AG10803 (cell line): ENCODE measurements at regions not wholly inside any gene's neighbourhood (a gene's known extent, or its start where the extent isn't known, plus 50 kb on each side); places are given as distances from the start of the nearest gene placed in this dataset.
A peak's percentile ranks its signal among the peaks of the same experiment; 100 is the strongest.

Source experiments
- DNase-seq: peaks from one replicate; pipeline ENCODE4 v3.0.0; 2010; ENCODE audit warnings: low read depth
- H3K4me3 ChIP-seq: 2 replicates; pipeline ENCODE4 v1.5.1; 2011; ENCODE audit warnings: mild to moderate bottlenecking, low read length, control low read depth
- CTCF ChIP-seq: conservative IDR thresholded peaks from 2 replicates; pipeline ENCODE4 v1.5.1; 2011; ENCODE audit warnings: mild to moderate bottlenecking, low read length, control low read depth, inconsistent platforms

- no peak for TF ChIP-seq CTCF
- no peak overlapping the region for H3K4me3 ChIP-seq
- peak; percentile 0 for DNase-seq
Observed at GRCh38 chrX:10360116-10360515, 203.3 kb downstream of the CLCN4 start.

GRCh38 chrX:10365532-10366265 lies 208.9 kb downstream of the CLCN4 start:
- no peak for TF ChIP-seq CTCF
- DNase-seq: no peak
- H3K4me3 ChIP-seq: no peak overlapping the region

- H3K4me3 ChIP-seq: no peak overlapping the region
- no peak for TF ChIP-seq CTCF
- no peak for DNase-seq
Observed at GRCh38 chrX:10367406-10367805, 210.6 kb downstream of the CLCN4 start.

GRCh38 chrX:10370976-10371375 lies 214.2 kb downstream of the CLCN4 start:
- DNase-seq: no peak
- no peak for TF ChIP-seq CTCF
- H3K4me3 ChIP-seq: no peak overlapping the region

GRCh38 chrX:10377427-10377826 lies 220.7 kb downstream of the CLCN4 start:
- no peak overlapping the region for H3K4me3 ChIP-seq
- DNase-seq: no peak
- no peak for TF ChIP-seq CTCF

- no peak for DNase-seq
- no peak overlapping the region for H3K4me3 ChIP-seq
- TF ChIP-seq CTCF: no peak
Observed at GRCh38 chrX:10379878-10380277, 223.1 kb downstream of the CLCN4 start.

GRCh38 chrX:10380300-10380699 lies 223.5 kb downstream of the CLCN4 start:
- no peak for TF ChIP-seq CTCF
- no peak overlapping the region for H3K4me3 ChIP-seq
- DNase-seq: no peak
